DLD1 (cell line): ENCODE measurements at regions not wholly inside any gene's neighbourhood (a gene's known extent, or its start where the extent isn't known, plus 50 kb on each side); places are given as distances from the start of the nearest gene placed in this dataset.

Experiments
- in situ Hi-C: cut with HindIII; loops from 2 replicates; pipeline ENCODE4 v1.10.0; 2017; ENCODE audit warnings: low sequenced_read_pairs

GRCh38 chr11:119890466-119890865 lies 161.5 kb upstream of the NECTIN1 start:
- in situ Hi-C loops: no loop called here

GRCh38 chr11:119889728-119890280 lies 160.8 kb upstream of the NECTIN1 start:
- in situ Hi-C loops: no loop called here

GRCh38 chr11:119889111-119889510 lies 160.1 kb upstream of the NECTIN1 start:
- in situ Hi-C loops: no loop called here

GRCh38 chr11:119888119-119888518 lies 159.1 kb upstream of the NECTIN1 start:
- in situ Hi-C loops: no loop called here

- in situ Hi-C loops: no loop called here
Observed at GRCh38 chr11:119886667-119887230, 157.7 kb upstream of the NECTIN1 start.

- in situ Hi-C loops: no loop called here
Observed at GRCh38 chr11:119885861-119886567, 157.0 kb upstream of the NECTIN1 start.

GRCh38 chr11:119885067-119885466 lies 156.1 kb upstream of the NECTIN1 start:
- in situ Hi-C loops: no loop called here

GRCh38 chr11:119882316-119882715 lies 153.3 kb upstream of the NECTIN1 start:
- in situ Hi-C loops: no loop called here

GRCh38 chr11:119880873-119881272 lies 151.9 kb upstream of the NECTIN1 start:
- in situ Hi-C loops: no loop called here

GRCh38 chr11:119880143-119880542 lies 151.1 kb upstream of the NECTIN1 start:
- in situ Hi-C loops: no loop called here

- in situ Hi-C loops: no loop called here
Observed at GRCh38 chr11:119878990-119879389, 150.0 kb upstream of the NECTIN1 start.

GRCh38 chr11:119876841-119877240 lies 147.8 kb upstream of the NECTIN1 start:
- in situ Hi-C loops: no loop called here

- in situ Hi-C loops: no loop called here
Observed at GRCh38 chr11:119875841-119876600, 147.0 kb upstream of the NECTIN1 start.

GRCh38 chr11:119874660-119875238 lies 145.7 kb upstream of the NECTIN1 start:
- in situ Hi-C loops: no loop called here

GRCh38 chr11:119873761-119874421 lies 144.9 kb upstream of the NECTIN1 start:
- in situ Hi-C loops: no loop called here

GRCh38 chr11:119872611-119873310 lies 143.8 kb upstream of the NECTIN1 start:
- in situ Hi-C loops: no loop called here

- in situ Hi-C loops: no loop called here
Observed at GRCh38 chr11:119865661-119866156, 136.7 kb upstream of the NECTIN1 start.

- in situ Hi-C loops: no loop called here
Observed at GRCh38 chr11:119864836-119865235, 135.8 kb upstream of the NECTIN1 start.

GRCh38 chr11:119863851-119864601 lies 135.0 kb upstream of the NECTIN1 start:
- in situ Hi-C loops: no loop called here
